ENCODE measurements at regions not wholly inside any gene's neighbourhood (a gene's known extent, or its start where the extent isn't known, plus 50 kb on each side); places are given as distances from the start of the nearest gene placed in this dataset.

- no peak for TF ChIP-seq CTCF (conservative IDR thresholded peaks at IDR 0.05; ENCODE audit: low read depth, low read length)
- no peak for TF ChIP-seq EZH2 (IDR thresholded peaks at IDR 0.05; ENCODE audit: low read length, unreplicated experiment)
Measured at GRCh38 chr1:56072310-56072709, 507.1 kb downstream of the PLPP3 start.
